ENCODE measurements at regions not wholly inside any gene's neighbourhood (a gene's known extent, or its start where the extent isn't known, plus 50 kb on each side); places are given as distances from the start of the nearest gene placed in this dataset.

DNA sequence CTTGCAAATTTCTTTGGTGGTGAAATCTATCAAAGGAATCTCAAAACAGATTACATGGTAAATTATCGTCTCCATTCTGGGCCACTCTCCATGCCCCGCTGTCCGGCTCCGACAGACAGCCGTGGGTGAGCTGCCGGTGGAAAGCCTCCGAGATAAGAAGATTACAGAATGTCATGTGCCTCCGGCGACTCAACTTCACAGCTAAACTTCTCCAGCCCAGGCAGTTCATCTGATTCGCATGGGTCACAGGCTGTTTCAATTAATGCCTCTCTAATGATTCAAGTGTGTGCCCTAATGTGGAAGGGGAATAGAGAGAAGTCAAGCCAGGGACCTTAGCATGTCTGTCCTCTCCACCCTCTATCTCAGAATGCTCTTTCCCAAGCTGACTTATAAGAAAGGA is 520.8 kb upstream of the ZFHX3 start:
- TF ChIP-seq EP300 (IDR thresholded peaks at IDR 0.05) (no peak), POLR2A (IDR thresholded peaks at IDR 0.05) (no peak)
- TF ChIP-seq, protein P1, sequence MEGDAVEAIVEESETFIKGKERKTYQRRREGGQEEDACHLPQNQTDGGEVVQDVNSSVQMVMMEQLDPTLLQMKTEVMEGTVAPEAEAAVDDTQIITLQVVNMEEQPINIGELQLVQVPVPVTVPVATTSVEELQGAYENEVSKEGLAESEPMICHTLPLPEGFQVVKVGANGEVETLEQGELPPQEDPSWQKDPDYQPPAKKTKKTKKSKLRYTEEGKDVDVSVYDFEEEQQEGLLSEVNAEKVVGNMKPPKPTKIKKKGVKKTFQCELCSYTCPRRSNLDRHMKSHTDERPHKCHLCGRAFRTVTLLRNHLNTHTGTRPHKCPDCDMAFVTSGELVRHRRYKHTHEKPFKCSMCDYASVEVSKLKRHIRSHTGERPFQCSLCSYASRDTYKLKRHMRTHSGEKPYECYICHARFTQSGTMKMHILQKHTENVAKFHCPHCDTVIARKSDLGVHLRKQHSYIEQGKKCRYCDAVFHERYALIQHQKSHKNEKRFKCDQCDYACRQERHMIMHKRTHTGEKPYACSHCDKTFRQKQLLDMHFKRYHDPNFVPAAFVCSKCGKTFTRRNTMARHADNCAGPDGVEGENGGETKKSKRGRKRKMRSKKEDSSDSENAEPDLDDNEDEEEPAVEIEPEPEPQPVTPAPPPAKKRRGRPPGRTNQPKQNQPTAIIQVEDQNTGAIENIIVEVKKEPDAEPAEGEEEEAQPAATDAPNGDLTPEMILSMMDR (IDR thresholded peaks at IDR 0.05), result no peak

Data from tibial nerve (tissue), 4 donors.